Keratinocyte (primary cell): ENCODE measurements at regions not wholly inside any gene's neighbourhood (a gene's known extent, or its start where the extent isn't known, plus 50 kb on each side); places are given as distances from the start of the nearest gene placed in this dataset.

ENCODE experiments used
- CTCF ChIP-seq, 3 experiments: IDR thresholded peaks in 1 of 3; conservative IDR thresholded peaks in 1 of 3; optimal IDR thresholded peaks in 1 of 3; 2 replicates in 2 of 3; 3 replicates in 1 of 3; pipeline versions ENCODE3 to v1.5.1; 2011; ENCODE audit warnings: low read length in 3 of 3, mild to moderate bottlenecking in 3 of 3, moderate library complexity in 2 of 3, control low read depth in 1 of 3, inconsistent platforms in 1 of 3; ENCODE audit not compliant: insufficient read depth in 2 of 3; ENCODE audit errors: extremely low read depth in 1 of 3
- EZH2 ChIP-seq: IDR thresholded peaks from one replicate; pipeline ENCODE4 v1.6.1; 2012; ENCODE audit warnings: inconsistent platforms, mild to moderate bottlenecking, low read length, moderate library complexity

- TF ChIP-seq CTCF (optimal IDR thresholded peaks at IDR 0.05 in 1 of 3, IDR thresholded peaks at IDR 0.05 in 1 of 3, conservative IDR thresholded peaks at IDR 0.05 in 1 of 3; ENCODE audit: extremely low read depth in 1 of 3, insufficient read depth in 2 of 3, low read length in 3 of 3) (no peak), EZH2 (no peak)
Observed at GRCh38 chr6:37105148-37106050, 64.6 kb upstream of the PIM1 start.
